HuH-7.5 (cell line): ENCODE measurements at regions not wholly inside any gene's neighbourhood (a gene's known extent, or its start where the extent isn't known, plus 50 kb on each side); places are given as distances from the start of the nearest gene placed in this dataset.
"Not testable (repeated sequence)": the region's sequence is repeated elsewhere in the genome, so short reads cannot be mapped to it uniquely, and the experiment has no call there.

Experiments used
- DNase-seq: peaks from one replicate; pipeline ENCODE4 v3.0.0; 2011; ENCODE audit warnings: low spot score

DNA sequence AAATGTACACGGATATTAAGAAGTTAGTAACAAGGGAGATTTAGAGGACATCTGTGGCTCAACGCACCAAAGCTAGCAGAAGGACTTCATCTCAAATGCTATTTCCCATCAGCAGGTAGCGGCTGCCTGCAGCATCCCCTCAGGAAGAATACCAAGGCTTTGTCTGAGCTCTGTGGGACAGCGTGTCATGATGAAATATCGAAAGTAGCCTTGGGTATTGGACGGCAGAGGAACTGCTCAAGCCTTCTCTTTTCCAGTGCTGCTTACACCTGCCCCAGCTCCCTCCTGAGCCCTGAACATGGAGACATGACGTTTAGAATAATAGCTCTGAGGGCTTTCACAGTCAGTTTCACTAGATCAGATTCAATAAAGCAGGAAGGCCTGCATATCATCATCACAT, 241.6 kb downstream of the SUCLG1 start:
- no peak for DNase-seq

DNA sequence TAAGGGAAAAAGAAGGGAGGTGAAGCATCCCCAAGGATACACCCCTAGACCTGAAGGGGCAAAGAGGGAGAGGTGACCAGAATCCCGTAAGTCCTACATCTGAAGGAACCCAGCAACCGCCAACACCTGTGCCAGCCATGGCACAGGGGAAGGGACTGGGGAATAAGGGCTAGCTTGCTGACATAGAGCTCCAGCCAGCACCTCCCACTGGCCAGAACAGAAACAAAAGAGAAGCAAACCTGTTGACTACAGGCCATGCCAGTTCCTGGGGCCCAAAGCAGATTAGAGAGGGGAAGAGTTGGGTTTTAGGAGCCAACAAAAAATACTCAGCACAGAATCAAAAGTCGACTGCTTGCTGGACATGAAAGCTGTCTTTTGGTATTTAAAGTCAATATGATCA, 244.6 kb downstream of the SUCLG1 start:
- DNase-seq: no peak

DNA sequence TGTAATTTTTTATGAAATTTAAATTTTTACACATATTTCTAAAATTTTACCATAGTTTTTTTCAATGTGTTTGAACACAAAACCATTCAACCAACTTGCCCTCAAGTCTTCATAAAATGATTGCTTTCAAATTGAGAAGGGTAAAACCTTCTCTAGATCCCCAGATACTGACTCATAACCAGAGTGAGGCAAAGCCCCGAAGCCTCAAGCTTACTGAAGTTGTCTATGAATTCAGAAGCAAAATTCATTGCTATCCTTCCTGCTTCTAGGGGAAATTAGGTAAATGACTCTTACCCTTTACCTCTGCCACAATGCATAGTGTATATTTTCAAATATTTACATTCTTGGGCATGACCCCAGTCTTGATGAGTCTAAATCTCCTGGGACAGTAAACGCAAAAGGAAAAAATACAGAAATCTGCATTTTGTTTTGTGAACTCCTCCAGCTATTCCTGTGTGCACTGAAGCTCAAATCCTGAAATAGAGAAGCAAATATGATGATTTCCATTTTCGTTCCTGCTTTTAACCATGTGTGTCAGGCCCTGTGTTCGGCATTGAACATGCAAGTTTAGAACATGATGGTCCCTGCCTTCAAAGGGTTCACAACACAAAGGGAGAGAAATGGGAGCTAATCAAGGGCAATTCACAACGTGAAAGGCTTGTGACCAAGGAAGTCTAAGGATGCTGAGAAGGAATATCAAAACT, 246.3 kb downstream of the SUCLG1 start:
- DNase-seq: no peak

DNA sequence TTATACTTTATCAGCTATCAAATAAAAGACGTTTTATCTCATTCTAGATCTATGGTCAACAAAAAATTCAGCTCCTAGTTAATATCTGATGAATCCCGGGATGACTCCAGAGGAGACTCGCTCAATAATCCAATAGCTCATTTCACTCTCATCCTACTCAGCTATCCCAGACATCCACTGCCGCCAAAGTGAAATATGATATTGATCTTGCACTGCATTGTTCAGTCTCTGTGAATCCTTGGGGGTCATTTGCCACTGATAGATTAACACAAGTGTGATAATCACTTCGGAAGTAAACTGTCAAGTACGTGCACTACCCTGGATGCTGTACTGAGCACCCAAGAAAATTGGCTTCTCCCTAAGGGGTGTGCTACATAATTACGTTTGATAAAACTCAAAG, 249.1 kb downstream of the SUCLG1 start:
- DNase-seq: no peak

DNA sequence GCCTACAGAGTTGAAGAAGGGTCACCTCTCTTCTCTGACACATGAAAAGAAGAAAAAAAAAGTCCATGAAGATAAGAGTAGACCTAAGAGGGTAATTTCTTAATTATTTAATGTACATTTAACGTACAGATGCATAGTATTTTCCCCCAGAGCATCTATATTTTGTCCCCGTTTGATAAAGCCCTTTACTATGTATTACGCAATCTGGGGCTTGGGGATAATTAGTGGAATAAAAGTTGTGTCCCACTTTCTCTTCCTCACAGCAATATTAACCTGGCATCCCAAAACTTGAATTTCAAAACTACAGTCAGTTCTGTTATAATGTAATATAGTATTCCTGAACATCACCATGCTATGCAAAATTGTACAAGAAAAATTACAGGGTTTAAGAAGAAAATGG, 254.1 kb downstream of the SUCLG1 start:
- DNase-seq: no peak

DNA sequence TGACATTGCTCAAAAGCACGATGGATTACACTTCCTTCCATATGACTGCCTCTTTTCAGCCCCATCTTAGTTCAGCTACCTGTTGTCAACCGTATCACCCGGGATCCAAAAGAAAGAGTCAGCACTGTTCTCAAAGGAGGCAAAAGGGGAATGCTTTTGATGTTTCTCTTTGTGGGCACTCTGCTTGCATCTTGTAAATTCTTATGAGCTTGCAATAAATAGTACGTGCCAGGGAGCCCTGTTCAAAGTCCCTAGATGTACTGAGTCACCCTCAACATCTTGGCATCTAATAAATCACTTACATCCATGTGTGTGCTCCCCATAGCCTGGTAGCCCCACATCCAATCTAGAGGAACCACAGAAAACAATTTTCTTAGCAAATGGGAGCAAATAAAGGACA, 256.9 kb downstream of the SUCLG1 start:
- DNase-seq: no peak

DNA sequence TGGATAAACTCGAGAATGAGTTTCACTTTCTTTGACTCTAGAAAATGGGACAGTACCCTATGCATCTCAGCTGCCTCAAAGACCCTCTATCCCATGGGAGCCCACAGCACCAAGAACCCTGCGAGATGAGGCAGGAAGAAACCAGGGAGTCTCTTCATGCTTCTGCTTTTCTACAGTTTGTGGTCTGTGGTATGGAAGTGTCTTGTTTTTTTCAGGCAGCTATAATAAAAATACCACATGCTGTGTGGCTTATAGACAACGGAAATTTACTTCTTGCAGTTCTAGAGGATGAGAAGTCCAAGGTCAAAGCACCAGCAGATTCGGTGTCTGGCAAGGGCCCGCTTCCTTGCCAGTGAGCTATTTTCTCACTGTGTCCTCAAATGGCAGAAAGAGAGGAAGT, 257.9 kb downstream of the SUCLG1 start:
- DNase-seq: no peak

DNA sequence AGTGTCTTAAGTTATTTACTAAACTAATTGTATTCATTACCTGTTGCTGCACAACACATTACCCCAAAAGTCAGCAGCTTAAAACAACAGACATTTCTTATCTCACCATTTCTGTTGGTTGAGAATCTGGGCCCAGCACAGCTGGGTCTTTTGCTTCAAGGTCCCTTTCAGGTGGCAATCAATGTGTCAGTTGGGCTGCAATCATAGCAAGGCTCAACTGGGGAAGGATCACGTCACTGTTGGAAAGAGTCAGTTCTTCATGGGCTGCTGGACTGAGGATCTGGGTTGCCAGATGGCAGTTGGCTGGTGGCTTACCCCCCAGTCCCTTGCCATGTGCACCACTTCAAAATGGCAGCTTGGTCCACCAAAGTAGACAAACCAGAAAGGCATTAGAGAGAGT, 261.2 kb downstream of the SUCLG1 start:
- no peak for DNase-seq

DNA sequence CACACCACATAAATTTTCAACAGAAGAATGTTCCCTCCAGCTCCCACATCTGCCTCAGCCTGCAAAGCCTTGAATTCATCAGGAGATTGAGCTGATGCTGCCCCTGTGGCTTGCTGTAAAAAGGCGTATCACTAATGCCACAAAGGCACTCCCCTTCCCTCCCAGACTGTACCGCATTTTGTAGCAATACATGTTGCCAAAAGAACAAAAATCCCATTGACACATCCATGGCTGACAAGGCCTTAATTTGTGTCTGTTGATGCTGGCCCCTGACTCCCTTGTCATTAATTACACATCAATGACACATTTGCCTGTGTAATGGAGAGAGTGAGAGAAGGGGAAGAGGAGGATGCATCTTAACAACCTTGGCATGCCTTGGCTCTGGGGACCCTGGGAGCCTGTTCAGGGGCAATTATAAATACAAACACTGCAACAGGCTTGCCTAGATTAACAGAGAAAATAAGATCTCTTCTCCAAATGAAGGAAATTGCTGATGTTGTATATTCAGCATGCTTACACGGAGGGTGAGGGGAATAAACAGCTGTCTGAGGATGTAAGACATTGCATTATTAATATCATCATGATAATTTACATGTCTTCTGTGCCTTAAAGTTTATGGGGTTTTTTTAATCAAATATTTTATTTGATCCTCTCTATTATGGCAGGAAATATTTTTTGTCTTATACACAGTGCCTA, 264.0 kb downstream of the SUCLG1 start:
- no peak for DNase-seq

DNA sequence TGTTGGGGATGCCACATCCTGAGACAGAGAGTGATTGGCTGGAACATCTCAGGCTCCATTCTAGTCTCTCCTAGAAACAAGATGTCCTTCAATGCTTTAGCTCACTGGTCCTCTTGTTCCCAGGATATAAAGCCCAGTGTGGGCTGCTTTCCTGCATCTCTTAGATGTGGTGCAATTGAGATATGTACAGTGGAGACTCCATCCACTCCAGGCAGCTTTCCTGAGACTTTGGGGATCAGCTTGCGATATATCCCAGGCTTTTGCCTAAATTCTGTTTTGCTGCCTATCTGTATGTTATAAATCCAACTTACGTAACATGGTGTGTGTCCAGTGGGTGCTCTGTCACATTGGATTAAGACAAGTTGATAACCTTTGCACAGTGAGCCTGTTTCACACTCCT, 264.9 kb downstream of the SUCLG1 start:
- no peak for DNase-seq

DNA sequence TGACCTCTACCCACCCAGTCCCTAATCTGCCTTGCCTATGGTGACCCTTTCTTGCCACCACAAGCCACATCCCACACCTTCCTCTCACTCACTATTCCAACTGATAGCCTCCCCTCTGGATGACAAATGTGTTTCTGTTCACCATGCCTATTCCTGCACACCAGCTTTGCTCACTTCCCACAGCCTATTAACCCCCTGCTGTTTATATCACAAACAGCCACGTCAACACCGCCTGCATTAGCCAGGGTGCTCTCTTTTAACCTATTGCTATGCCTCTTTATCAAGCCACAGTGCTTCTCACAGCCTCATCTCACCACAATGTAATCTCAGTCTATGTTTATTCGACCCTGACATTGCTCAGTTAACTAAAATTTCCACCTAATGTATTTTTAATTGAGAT, 271.8 kb downstream of the SUCLG1 start:
- DNase-seq: no peak

DNA sequence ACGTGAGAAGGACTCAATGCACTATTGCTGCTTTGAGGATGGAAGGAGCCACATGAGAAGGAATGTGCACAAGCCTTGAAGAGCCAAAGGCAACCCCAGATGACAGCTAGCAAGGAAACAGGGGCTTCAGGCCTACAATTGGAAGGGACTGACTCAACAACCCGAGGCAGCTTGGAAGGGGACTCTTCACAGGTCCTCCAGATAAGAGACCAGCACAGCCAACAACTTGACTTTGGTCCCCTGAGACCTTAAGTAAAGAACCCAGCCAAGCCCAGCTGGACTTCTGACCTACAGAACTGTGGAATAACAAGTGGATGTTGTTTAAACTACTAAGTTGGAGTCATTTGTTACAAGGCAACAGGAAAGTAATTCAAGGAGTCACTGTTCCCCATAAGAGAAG, 277.2 kb downstream of the SUCLG1 start:
- DNase-seq: no peak

DNA sequence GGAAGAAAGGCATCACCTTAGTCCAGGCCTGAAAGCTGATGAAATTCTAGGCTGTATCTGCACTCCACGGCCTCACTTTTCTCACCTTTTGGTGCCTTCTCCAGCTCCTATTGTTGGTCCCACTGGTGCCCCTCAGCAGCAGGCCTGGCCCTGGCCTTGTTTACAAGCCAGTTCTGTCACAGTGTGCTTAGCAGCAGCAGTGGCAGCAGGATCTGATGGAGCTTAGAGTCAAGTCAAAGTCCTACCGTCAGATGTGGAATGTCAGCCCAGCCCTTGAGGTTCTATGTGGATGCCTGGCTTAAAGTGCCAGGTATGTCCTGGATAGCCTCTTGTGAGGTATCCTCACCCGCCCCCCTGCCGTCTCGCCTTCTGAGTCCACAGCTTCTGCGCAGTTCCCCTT, 281.3 kb downstream of the SUCLG1 start:
- DNase-seq: no peak

DNA sequence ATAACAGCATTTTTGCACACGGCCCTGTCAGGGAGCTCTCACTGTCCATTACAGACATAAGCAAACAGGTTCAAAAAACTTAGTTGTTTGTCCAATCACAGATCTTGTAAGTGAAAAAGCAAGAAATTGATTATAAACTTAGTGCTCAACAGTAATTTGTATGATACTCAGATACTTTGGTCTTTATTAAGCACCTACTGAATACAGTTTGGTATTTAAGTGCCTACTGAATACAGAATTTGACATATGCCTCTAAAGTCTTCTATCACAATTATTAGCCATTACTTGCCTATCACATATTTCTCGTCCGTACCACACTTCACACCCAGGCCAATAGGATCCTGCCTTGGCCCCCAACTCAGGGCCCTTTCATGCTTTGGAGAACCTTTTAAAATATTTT, 283.1 kb downstream of the SUCLG1 start:
- DNase-seq: no peak

DNA sequence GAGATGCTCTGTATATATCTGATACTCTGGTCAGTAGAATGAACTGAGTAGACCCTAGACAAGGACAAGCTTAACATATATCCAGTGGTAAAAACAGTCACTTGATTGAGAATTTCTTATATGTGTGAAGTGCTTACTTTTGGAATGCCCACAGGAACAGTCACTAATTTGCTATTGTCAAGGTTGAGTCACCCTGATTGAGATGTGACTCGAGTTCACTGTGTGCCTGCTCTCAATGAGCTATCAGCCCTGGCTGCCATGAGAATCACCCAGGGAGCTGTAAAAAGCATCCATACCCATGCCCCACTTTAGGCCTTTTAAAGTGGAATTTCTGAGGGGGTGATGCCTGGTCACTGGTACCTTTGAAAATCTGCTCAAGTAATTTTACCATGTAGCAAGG, 283.7 kb downstream of the SUCLG1 start:
- no peak for DNase-seq

DNA sequence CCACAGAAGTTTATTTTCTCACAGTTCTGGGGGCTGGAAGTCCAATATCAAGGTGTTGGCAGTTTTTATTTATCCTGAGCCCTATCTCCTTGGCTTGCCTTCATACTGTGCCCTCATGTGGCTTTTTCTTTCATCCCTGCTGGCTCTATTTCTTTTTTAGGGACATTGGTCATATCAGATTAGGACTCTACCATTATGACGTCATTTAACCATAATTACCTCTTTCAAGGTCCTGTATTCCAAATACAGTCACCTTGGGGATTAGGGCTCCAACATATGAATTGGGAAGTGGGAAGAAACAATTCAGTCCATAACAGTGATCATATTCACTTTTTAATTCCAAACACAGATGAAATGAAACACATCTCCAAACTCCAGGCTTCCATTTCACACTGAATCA, 286.0 kb downstream of the SUCLG1 start:
- DNase-seq: no peak

DNA sequence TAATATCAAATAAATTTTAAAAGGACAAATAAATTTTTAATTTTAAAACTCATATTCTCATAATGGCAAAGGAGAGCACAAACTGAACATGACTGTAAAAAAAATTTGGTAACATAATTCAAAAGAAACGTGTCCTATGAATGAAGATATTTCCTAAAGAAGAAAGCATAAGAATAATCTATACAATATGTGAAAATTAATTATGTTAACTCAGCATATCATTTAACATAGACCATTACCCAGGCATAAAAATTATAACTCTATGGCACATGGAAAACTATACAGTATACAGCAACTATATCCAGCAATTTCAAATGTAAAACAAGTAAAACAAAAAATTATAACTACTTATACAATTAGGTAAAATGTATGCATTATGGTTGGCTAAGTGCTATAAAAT, 288.1 kb downstream of the SUCLG1 start:
- no peak for DNase-seq

DNA sequence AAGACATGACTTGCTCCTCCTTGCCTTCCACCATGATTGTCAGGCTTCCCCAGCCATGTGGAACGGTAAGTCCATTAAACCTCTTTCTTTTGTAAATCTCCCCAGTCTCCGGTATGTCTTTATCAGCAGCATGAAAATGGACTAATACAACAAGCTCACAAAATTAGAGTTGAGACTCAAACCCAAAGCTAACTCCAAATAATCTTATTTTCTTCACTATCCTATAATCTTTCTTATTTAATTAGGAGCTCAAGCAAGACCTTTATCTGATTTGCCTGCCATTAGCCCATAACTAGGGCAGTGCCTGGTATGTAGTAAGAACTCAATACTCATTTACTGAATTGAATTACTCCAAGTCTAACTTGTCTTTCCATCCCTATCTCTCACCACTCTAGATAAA, 289.2 kb downstream of the SUCLG1 start:
- no peak for DNase-seq

DNA sequence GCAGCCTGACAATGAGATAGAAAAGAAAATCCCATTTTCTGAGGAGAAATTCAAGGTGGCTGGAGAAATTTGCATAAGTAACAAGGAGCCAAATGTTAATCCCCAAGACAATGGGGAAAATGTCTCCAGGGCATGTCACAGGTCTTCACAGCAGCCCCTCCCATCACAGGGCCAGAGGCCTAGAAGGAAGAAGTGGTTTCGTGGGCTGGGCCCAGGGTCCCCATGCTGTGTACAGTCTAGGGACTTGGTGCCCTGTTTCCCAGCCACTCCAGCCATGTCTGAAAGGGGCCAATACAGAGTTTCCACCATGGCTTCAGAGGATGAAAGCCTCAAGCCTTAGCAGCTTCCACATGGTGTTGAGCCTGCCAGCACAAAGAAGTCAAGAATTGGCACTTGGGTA, 290.5 kb downstream of the SUCLG1 start:
- DNase-seq: not testable (repeated sequence)

DNA sequence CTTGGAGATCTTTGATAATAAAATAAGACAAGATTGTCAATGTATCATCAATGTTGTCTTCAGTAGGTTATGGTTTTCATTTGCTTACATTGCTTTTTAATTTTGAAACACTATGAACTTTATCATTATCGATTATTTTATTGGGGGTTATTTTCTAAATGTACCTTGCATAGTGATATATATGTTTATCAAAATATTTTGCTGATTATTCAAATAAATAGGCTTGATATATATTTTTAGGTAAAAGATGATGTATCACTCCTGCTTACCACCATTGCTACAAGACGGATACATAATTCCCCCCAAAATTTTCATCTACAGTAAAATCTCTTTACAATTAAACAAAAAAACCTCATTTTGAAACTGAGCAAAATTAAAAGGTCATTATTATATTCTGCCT, 293.8 kb downstream of the SUCLG1 start:
- no peak for DNase-seq

DNA sequence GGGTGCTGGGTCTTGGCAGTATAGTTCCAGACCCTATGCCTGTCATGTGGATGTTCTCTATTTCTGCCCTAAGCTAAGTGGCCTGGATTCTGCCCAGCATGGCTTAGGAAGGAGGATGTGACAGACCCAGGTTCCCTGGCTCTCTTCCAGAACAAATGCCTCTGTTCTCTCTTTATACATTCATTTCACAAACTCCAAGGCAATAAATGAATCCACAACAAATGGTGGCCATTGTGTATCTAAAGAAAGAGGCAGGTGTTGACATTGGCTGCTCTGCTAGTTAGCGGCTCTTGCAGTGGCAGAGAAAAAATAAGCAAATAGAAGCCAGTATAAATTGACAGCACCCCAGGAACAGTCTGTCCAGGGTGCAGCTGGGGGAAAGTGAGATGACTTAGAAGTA, 298.6 kb downstream of the SUCLG1 start:
- no peak for DNase-seq

DNA sequence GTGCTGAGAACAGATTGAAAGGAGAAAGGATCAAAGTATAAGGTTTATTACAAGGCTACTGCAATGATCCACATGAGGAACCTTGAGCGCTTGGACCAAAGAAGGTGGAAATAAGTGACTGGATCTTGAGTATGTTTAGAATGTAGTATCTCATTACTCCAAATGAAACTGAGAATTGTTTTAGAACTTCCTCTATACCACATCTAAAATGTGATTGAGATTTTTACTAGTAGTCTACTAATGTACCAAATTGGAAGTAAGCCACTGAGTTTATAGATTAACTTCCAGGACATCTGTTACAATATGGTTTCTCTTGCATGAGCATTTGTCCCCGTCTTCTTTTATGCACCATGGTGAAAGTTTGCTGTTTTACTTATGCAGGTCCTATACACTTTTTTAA, 300.5 kb downstream of the SUCLG1 start:
- DNase-seq: no peak

DNA sequence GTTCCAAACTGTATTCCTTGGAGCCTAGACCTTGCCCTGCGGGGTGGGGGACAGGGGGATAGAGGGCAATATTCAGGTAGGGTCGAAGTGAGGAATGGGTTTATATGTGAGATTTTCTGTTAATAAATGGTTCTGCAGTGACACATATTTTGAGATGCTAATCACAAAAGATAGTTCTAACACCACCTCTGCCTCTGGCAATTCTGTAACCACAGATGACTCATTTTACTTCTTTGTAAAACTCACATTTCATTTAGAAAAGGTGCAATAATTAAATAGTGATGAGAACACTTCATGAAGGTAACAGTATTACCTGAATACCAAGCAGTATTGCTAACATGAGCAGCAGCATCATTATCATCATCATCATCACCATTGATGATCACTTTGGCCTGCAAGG, 306.6 kb downstream of the SUCLG1 start:
- no peak for DNase-seq

DNA sequence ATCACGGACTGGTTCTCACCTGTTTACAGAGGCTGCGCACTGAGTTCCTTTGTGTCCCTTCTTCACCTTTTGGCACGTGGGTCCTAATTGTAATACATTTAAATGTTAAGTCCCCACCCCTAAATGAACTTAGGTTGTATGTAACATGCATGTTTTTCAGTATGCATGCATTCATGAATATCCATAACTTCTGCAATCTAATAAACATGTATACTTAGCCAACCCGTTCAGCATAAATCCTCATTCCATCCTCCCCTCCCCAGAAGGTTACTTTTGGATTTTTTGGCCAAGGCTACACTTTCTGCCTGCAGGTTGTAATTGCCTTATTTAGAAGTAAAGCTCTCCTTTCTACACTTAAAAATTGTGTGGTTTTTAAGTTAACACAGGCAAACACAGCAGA, 314.7 kb downstream of the SUCLG1 start:
- no peak for DNase-seq
